GM19025 (cell line): ENCODE measurements at regions not wholly inside any gene's neighbourhood (a gene's known extent, or its start where the extent isn't known, plus 50 kb on each side); places are given as distances from the start of the nearest gene placed in this dataset.
"Not testable (repeated sequence)": the region's sequence is repeated elsewhere in the genome, so short reads cannot be mapped to it uniquely, and the experiment has no call there.

ENCODE experiments used
- ATAC-seq: cut with Tn5 transposase; IDR thresholded peaks from one replicate; pipeline ENCODE4 v1.9.1; 2021; ENCODE audit warnings: mild to moderate bottlenecking, low read depth, moderate library complexity; ENCODE audit not compliant: unreplicated experiment

- ATAC-seq, result no peak
These were observed 909.2 kb upstream of the PRKX start for GRCh38 chrX:4622486-4623167.

GRCh38 chrX:4613651-4614050 lies 900.2 kb upstream of the PRKX start:
- not testable (repeated sequence) for ATAC-seq

- ATAC-seq, result no peak
These were observed 875.4 kb upstream of the PRKX start for GRCh38 chrX:4588893-4589292.

- ATAC-seq, result no peak
These were observed 875.0 kb upstream of the PRKX start for GRCh38 chrX:4588466-4588865.

- ATAC-seq, result no peak
These were observed 874.6 kb upstream of the PRKX start for GRCh38 chrX:4588056-4588455.

- ATAC-seq, result no peak
These were observed 866.5 kb upstream of the PRKX start for GRCh38 chrX:4579999-4580398.

- no peak for ATAC-seq
These were observed 866.0 kb upstream of the PRKX start for GRCh38 chrX:4579480-4579879.

- ATAC-seq, result no peak
These were observed 859.2 kb upstream of the PRKX start for GRCh38 chrX:4572691-4573090.

- ATAC-seq, result no peak
These were observed 856.7 kb upstream of the PRKX start for GRCh38 chrX:4570151-4570550.

GRCh38 chrX:4560192-4560591 lies 846.7 kb upstream of the PRKX start:
- no peak for ATAC-seq

- ATAC-seq, result no peak
These were observed 836.6 kb upstream of the PRKX start for GRCh38 chrX:4550018-4550417.

GRCh38 chrX:4547213-4547836 lies 833.9 kb upstream of the PRKX start:
- no peak for ATAC-seq

- ATAC-seq, result not testable (repeated sequence)
These were observed 832.7 kb upstream of the PRKX start for GRCh38 chrX:4546178-4546577.

- no peak for ATAC-seq
These were observed 814.8 kb upstream of the PRKX start for GRCh38 chrX:4528247-4528646.

GRCh38 chrX:4485912-4486311 lies 772.5 kb upstream of the PRKX start:
- ATAC-seq, result no peak

GRCh38 chrX:4484266-4484665 lies 770.8 kb upstream of the PRKX start:
- no peak for ATAC-seq

GRCh38 chrX:4451591-4451990 lies 738.1 kb upstream of the PRKX start:
- ATAC-seq, result no peak

GRCh38 chrX:4450177-4450576 lies 736.7 kb upstream of the PRKX start:
- no peak for ATAC-seq

GRCh38 chrX:4435905-4436304 lies 722.5 kb upstream of the PRKX start:
- no peak for ATAC-seq

- no peak for ATAC-seq
These were observed 684.0 kb upstream of the PRKX start for GRCh38 chrX:4397471-4397870.

- no peak for ATAC-seq
These were observed 668.8 kb upstream of the PRKX start for GRCh38 chrX:4382273-4382672.

- no peak for ATAC-seq
These were observed 667.3 kb upstream of the PRKX start for GRCh38 chrX:4380710-4381109.
